Endothelial cell of umbilical vein (primary cell): ENCODE measurements at regions not wholly inside any gene's neighbourhood (a gene's known extent, or its start where the extent isn't known, plus 50 kb on each side); places are given as distances from the start of the nearest gene placed in this dataset.

ENCODE experiments used
- BruUV-seq: library from RNA; stranded (reverse); fragments of 400-500 nt; replicated peaks from 2 replicates; lab custom pipeline; 2021; lab: Mats Ljungman, UMichigan
- CTCF ChIA-PET: fragments of 300-600, 350-600 bp; sonication (Branson Sonifier 250); formaldehyde crosslinking; loops from one replicate; lab custom pipeline; 2021; ENCODE audit warnings: antibody characterized with exemption, inconsistent platforms; lab: Charles Lee
- POLR2A ChIA-PET: fragments of 300-600, 350-600 bp; sonication (Branson Sonifier 250); formaldehyde crosslinking; loops from one replicate; lab custom pipeline; 2021; ENCODE audit warnings: antibody characterized with exemption, inconsistent platforms; lab: Charles Lee
- DNase-seq: peaks from one replicate; pipeline ENCODE4 v3.0.0-alpha.2; 2011; ENCODE audit warnings: low read depth, low spot score
- FAIRE-seq: peaks from 2 replicates; lab custom pipeline; 2011; peaks lifted over from hg19 to GRCh38; lab: Jason Lieb, UNC
- H2AFZ ChIP-seq: 2 replicates; pipeline ENCODE4 v1.6.0; 2012; ENCODE audit warnings: low read depth, low read length, control low read depth, inconsistent platforms
- H3K27ac ChIP-seq: 2 replicates; pipeline ENCODE4 v1.5.1; 2011; ENCODE audit warnings: low read depth, mild to moderate bottlenecking, control low read depth, low read length, moderate library complexity; ENCODE audit not compliant: insufficient read depth
- H3K27me3 ChIP-seq, 2 experiments: 2 replicates each; pipeline versions ENCODE4 v1.6.0 to v1.6.1; 2011; ENCODE audit warnings: low read length in 2 of 2, mixed read lengths in 1 of 2; ENCODE audit not compliant: control insufficient read depth in 2 of 2, insufficient read depth in 2 of 2
- H3K36me3 ChIP-seq, 2 experiments: 2 replicates in 1 of 2; 3 replicates in 1 of 2; pipeline ENCODE4 v1.5.1; 2011; ENCODE audit warnings: low read length in 2 of 2, mild to moderate bottlenecking in 1 of 2, moderate library complexity in 1 of 2; ENCODE audit not compliant: control insufficient read depth in 2 of 2, insufficient read depth in 2 of 2; ENCODE audit errors: extremely low read depth in 1 of 2
- H3K4me1 ChIP-seq: 3 replicates; pipeline ENCODE4 v1.5.1; 2011; ENCODE audit warnings: mild to moderate bottlenecking, low read length; ENCODE audit not compliant: control insufficient read depth, insufficient read depth; ENCODE audit errors: extremely low read depth
- H3K4me2 ChIP-seq: 2 replicates; pipeline ENCODE4 v1.6.1; 2011; ENCODE audit warnings: low read length, control low read depth, mixed read lengths; ENCODE audit not compliant: insufficient read depth
- H3K4me3 ChIP-seq, 3 experiments: fragments of 200-600 bp in 1 of 3; sonication (generic), shearing (Covaris generic) in 1 of 3; replicated peaks in 1 of 3; 2 replicates each; pipeline ENCODE4 v1.5.1; 2011 to 2016; ENCODE audit warnings: control low read depth in 3 of 3, low read length in 3 of 3, mild to moderate bottlenecking in 2 of 3, inconsistent platforms in 1 of 3, low read depth in 1 of 3, moderate library complexity in 1 of 3; ENCODE audit not compliant: insufficient read depth in 1 of 3
- H3K79me2 ChIP-seq: 2 replicates; pipeline ENCODE4 v1.6.0; 2012; ENCODE audit warnings: low read length, inconsistent platforms; ENCODE audit not compliant: control insufficient read depth, insufficient read depth
- H3K9ac ChIP-seq: replicated peaks from 2 replicates; pipeline ENCODE3; 2011; ENCODE audit warnings: low read length, control low read depth; ENCODE audit not compliant: insufficient read depth; ENCODE audit errors: extremely low read depth
- H3K9me1 ChIP-seq: replicated peaks from 3 replicates; pipeline ENCODE4 v1.6.0; 2011; ENCODE audit warnings: mild to moderate bottlenecking, low read length; ENCODE audit not compliant: control insufficient read depth, insufficient read depth; ENCODE audit errors: extremely low read depth
- H3K9me3 ChIP-seq: replicated peaks from 2 replicates; pipeline ENCODE4 v1.5.1; 2012; ENCODE audit warnings: low read length, inconsistent platforms; ENCODE audit not compliant: control insufficient read depth, insufficient read depth
- H4K20me1 ChIP-seq: replicated peaks from 2 replicates; pipeline ENCODE3; 2011; ENCODE audit warnings: mild to moderate bottlenecking, low read length; ENCODE audit not compliant: control insufficient read depth, insufficient read depth; ENCODE audit errors: extremely low read depth
- EZH2 ChIP-seq: IDR thresholded peaks from 2 replicates; pipeline ENCODE4 v1.6.1; 2012; ENCODE audit warnings: borderline replicate concordance, low read depth, mild to moderate bottlenecking, moderate library complexity, low read length, inconsistent platforms; ENCODE audit not compliant: severe bottlenecking
- FOS ChIP-seq: IDR thresholded peaks from 2 replicates; pipeline ENCODE4 v1.6.1; 2011; ENCODE audit warnings: mild to moderate bottlenecking, low read length, moderate library complexity, borderline replicate concordance; ENCODE audit not compliant: insufficient read depth
- GATA2 ChIP-seq: IDR thresholded peaks from 2 replicates; pipeline ENCODE4 v1.7.0; 2011; ENCODE audit warnings: low read depth, mild to moderate bottlenecking, moderate library complexity, mixed read lengths, low read length; ENCODE audit not compliant: insufficient read length, insufficient read depth
- JUN ChIP-seq: IDR thresholded peaks from 2 replicates; pipeline ENCODE4 v1.6.1; 2011; ENCODE audit warnings: borderline replicate concordance, low read depth; ENCODE audit not compliant: insufficient read length, insufficient read depth
- MYC ChIP-seq: IDR thresholded peaks from one replicate; pipeline ENCODE4 v1.6.1; 2011; ENCODE audit warnings: mild to moderate bottlenecking, low read depth, low read length
- POLR2A ChIP-seq: IDR thresholded peaks from 2 replicates; pipeline ENCODE4 v1.6.1; 2012; ENCODE audit warnings: low read depth, mild to moderate bottlenecking, control low read depth, low read length
- POLR2AphosphoS5 ChIP-seq: IDR thresholded peaks from 2 replicates; pipeline ENCODE4 v1.6.1; 2012; ENCODE audit warnings: low read depth, mild to moderate bottlenecking, control low read depth, low read length, moderate library complexity; ENCODE audit not compliant: insufficient read depth
- dilution Hi-C: fragments of 300-500 bp; cut with MboI; formaldehyde crosslinking; loops from one replicate; pipeline ENCODE4 v1.15.0; 2019; ENCODE audit warnings: low sequenced_read_pairs; ENCODE audit not compliant: extremely low pct_ligation_motif_present
- intact Hi-C: fragments of 100-400 bp; cut with micrococcal nuclease; formaldehyde crosslinking; loops from one replicate; pipeline ENCODE4 v1.10.0; 2022
- TF ChIP-seq, protein P1 (sequence below), 2 donors: IDR thresholded peaks; 1 replicate in 1 of 2; 2 replicates in 1 of 2; pipeline ENCODE4 v1.5.1; 2011; ENCODE audit warnings: low read length in 2 of 2, mild to moderate bottlenecking in 2 of 2, moderate library complexity in 2 of 2, control low read depth in 1 of 2, inconsistent platforms in 1 of 2, low read depth in 1 of 2; ENCODE audit not compliant: insufficient read depth in 1 of 2; ENCODE audit errors: extremely low read depth in 1 of 2
- TF ChIP-seq, protein P2 (sequence below): IDR thresholded peaks from 2 replicates; pipeline ENCODE4 v1.6.1; 2011; ENCODE audit not compliant: insufficient read depth, insufficient read length

DNA sequence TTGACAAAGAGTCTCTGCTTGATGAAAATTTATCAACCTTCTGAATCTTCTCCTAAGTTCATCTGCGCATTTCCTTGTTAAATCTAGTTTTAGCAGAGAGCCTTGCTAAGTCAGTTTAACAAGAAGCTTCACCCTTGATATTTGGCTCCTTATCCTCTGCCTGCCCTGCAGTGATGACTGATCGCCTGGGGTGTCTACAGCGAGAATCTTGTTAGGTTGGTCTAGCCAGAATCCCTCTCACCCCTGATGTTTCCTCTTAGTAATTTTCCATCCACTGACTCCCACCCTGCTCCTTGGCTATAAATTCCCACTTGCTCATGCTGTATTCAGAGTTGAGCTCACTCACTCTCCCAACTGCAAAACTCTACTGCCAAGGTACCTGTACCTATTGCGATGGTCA, 114.1 kb downstream of the TENT5A start:
- TF ChIP-seq FOS (no peak), MYC (no peak), POLR2A (no peak), EZH2 (no peak), JUN (no peak), GATA2 (no peak), POLR2AphosphoS5 (no peak)
- TF ChIP-seq, protein P1, sequence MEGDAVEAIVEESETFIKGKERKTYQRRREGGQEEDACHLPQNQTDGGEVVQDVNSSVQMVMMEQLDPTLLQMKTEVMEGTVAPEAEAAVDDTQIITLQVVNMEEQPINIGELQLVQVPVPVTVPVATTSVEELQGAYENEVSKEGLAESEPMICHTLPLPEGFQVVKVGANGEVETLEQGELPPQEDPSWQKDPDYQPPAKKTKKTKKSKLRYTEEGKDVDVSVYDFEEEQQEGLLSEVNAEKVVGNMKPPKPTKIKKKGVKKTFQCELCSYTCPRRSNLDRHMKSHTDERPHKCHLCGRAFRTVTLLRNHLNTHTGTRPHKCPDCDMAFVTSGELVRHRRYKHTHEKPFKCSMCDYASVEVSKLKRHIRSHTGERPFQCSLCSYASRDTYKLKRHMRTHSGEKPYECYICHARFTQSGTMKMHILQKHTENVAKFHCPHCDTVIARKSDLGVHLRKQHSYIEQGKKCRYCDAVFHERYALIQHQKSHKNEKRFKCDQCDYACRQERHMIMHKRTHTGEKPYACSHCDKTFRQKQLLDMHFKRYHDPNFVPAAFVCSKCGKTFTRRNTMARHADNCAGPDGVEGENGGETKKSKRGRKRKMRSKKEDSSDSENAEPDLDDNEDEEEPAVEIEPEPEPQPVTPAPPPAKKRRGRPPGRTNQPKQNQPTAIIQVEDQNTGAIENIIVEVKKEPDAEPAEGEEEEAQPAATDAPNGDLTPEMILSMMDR (IDR thresholded peaks at IDR 0.05; ENCODE audit: extremely low read depth in 1 of 2, insufficient read depth in 1 of 2, low read depth in 1 of 2, low read length in 2 of 2) = no peak
- TF ChIP-seq, protein P2, sequence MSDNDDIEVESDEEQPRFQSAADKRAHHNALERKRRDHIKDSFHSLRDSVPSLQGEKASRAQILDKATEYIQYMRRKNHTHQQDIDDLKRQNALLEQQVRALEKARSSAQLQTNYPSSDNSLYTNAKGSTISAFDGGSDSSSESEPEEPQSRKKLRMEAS = no peak
- Histone ChIP-seq H3K9me3 (no peaks in the 10 kb centered on the region), H2AFZ (no peak overlapping the region), H3K9me1 (no peaks in the 10 kb centered on the region), H3K4me3 (no peak overlapping the region), H3K4me2 (no peak overlapping the region), H3K27me3 (no peaks in the 10 kb centered on the region), H3K4me1 (no peaks in the 10 kb centered on the region), H3K79me2 (no peaks in the 10 kb centered on the region), H3K36me3 (no peaks in the 10 kb centered on the region), H3K27ac (no peak overlapping the region), H4K20me1 (no peaks in the 10 kb centered on the region), H3K9ac (no peak overlapping the region)
- FAIRE-seq (no peak), DNase-seq (no peak)
- no TSS peak for BruUV-seq
- dilution Hi-C loops (no loop called here), intact Hi-C loops (no loop called here)
- ChIA-PET POLR2A (no interaction called here), CTCF (no interaction called here)
